PC-3 (cell line): ENCODE measurements at regions not wholly inside any gene's neighbourhood (a gene's known extent, or its start where the extent isn't known, plus 50 kb on each side); places are given as distances from the start of the nearest gene placed in this dataset.

ENCODE experiments used
- CTCF ChIP-seq: fragments of 300-600 bp; sonication (generic); conservative IDR thresholded peaks from 2 replicates; pipeline ENCODE4 v1.5.1; 2017; ENCODE audit warnings: antibody characterized with exemption, low read depth, mild to moderate bottlenecking, low read length
- EZH2 ChIP-seq: fragments of 300-600 bp; sonication (generic); IDR thresholded peaks from one replicate; pipeline ENCODE4 v1.6.1; 2017; ENCODE audit warnings: antibody characterized with exemption, mild to moderate bottlenecking, low read length; ENCODE audit not compliant: unreplicated experiment
- EZH2phosphoT487 ChIP-seq: fragments of 300-600 bp; sonication (generic); IDR thresholded peaks from 2 replicates; pipeline ENCODE4 v1.6.1; 2018; ENCODE audit warnings: mild to moderate bottlenecking, antibody characterized with exemption, low read length, borderline replicate concordance

- TF ChIP-seq CTCF = no peak
- no peak for TF ChIP-seq EZH2phosphoT487
- TF ChIP-seq EZH2 = no peak
These were observed 405.7 kb downstream of the FBXO15 start for GRCh38 chr18:73741946-73742345.
